SKM-1 treated with dmso at 0.1 percent for 144 hours (cell line): ENCODE measurements at regions not wholly inside any gene's neighbourhood (a gene's known extent, or its start where the extent isn't known, plus 50 kb on each side); places are given as distances from the start of the nearest gene placed in this dataset.

ENCODE experiments used
- DNase-seq: peaks from one replicate; lab custom pipeline; 2025; ENCODE audit not compliant: unreplicated experiment; lab: John Stamatoyannopoulos, UW

DNA sequence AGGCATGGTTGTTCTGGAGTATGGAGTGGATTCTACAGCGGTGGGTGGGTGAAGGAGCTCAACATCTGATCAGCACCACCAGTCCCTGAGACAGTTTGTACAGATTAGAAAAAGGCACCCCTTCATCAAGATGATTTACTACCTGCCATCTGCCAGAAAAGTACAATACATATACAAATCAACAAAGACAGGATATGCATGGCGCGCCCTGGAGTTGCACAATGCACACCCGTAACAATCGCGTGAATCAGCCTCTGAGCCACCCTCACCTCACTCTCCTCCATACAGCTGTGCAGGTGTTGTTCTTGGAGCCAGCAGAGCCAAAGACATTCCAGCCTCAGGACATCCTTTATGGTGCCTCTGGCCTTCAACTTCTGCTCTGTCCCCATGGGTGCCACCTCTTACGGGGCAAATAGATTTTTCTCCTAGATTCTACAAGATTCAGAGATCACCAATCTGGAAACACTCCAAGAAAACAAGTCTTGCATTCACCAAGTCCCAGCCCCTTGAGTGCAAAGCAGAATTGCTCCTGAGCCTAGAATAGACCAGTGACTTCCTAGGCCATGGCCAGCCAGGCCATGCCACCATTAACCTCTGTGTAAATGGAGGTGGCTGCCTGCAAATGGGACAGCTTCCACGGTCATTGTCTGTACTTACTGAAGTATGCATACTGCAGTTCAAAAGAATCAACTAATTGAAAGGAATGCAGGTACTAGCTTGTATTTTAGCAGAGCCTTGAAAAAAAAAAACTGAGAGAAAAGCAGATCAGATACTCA is 490.9 kb downstream of the SOX6 start:
- no peak for DNase-seq

DNA sequence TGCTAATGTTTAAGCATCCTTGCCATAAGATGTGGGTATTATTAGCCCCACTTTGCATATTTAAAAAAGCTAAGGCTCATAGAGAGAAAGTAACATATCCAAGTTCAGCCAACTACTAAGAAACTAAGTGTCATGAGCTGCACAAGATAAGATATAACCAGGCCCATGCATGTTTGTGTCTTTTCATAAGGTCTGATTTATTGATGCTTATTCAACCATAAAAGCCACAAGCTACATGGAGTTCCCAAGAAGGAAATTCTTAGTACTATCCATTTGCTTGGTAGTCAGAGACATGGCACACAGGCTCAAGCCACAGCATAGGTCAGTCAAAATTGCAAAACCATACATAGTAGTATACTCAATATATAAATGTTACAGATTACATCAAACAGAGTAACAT is 488.5 kb downstream of the SOX6 start:
- no peak for DNase-seq

DNA sequence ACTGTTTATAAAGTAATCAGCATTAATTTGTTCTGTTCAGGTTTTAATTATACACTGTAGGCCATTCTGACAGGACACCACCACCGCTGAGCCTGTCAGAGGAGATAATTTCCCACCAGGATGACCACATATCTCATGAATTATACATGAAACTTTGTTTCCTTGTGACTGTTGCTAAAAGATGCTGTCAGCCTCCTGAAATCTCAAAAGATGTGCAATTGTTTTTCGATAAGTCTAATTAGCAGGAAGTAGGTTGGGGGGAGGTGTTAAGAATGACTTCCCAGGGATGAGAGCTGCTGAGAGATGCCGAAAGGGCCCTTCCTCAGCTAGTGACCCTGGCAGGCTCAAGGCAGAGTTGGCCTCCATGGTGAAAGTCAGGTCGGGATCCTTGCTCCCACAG is 485.4 kb downstream of the SOX6 start:
- no peak for DNase-seq

DNA sequence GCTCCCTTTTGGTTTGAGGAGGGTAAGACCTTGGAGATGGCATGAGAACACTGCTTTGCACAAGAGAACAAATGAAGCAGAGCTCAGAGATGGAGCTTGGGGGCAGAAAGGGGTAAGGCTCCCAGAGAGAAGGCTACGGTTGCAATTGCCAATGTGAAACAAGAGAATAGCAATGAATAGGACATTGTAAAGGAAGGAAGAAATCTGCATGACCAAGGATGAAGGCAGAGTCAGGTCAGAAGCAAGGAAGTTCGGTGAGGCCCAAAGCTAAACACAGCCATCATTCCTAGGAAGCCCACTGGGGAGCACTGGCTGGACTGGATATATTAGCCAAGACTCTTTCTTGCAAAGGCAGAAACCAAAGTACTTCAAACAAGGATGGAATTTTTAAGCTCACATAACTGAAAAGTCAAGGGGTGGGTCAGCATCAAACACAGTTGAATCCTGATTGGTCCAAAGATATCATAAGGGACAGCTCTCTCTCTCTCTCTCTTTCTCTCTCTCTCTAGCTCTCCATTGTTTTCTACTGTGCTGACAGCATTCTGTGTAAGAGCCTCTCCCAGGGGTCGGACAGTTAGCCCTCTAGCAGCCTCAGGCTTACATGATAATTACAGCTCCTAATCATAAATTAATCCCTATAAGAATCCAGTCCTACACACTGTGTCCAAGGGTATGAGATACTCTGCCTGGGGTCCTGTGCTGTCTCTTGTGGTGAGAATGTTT is 484.3 kb downstream of the SOX6 start:
- no peak for DNase-seq

DNA sequence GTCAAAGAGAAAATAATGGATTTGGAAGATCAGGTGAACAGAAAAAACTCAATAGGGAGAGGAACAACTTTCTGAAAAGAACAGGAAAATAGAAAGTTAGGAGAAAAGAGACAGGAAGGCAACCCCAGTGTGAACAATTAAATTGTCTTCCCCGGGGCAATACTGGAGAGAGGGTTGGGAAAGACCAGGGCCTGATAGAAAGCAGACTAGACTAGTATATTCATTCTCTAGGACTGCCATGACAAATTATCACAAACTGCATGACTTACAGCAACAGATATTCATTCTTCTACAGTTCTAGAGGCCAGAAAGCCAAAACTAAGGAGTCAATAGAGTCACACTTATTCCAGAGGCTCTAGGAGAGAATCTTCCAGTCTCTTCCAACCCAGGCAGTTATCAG is 482.8 kb downstream of the SOX6 start:
- DNase-seq: no peak

DNA sequence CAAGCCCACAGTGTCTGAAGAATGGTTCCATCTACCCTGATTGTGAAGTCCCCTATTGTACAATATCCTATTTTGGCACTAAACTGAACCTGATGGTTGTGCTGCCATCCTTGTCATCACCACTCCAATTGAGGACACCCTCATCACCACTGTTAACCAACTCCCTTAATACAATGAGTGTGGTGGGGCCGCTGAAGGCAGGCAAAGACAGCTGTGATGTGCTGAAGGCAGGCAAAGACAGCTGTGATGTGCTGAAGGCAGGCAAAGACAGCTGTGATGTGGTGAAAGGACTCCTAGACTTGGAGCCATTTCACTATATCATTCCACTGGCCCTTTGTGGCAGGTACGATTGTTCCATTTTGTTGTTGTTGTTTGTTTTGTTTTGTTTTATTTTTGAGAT is 481.6 kb downstream of the SOX6 start:
- no peak for DNase-seq

DNA sequence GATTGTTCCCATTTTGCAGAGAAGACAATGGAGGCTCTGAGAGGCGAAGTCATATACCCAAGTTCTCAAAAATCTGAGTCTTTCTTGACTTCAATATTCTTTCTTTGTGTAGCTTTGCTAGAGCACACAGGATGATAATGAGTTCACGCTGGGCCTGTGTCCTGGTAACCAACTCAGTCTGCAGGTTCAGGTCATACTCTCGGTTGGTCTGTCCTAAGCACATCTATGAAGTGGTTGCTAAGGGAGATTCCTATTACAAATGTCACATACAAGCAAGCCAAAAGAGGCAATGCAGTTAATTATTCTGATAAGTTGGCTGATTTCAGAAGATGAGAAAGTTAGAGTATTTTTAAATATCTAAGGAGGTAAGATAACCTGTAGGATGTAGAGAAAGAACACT is 481.0 kb downstream of the SOX6 start:
- DNase-seq: no peak

DNA sequence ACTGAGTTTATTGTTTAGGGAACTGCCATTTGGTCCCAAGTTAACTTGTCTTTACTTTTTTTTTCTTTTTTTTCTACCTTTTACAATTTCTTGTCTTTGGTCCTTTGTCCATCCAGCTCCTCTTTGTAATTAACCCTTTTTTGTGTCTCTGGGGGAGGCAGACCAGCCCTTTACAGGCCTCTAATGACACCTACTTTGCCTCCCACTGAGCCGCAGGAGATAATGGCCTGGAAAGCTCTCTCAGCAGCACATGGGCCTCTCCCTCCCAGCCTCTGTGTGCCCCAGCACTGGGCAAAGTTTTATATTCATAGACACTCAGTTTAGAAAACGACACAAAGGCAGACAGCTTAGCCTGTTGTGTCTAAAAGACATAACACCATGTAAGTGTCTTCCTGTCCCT is 480.4 kb downstream of the SOX6 start:
- DNase-seq: no peak

DNA sequence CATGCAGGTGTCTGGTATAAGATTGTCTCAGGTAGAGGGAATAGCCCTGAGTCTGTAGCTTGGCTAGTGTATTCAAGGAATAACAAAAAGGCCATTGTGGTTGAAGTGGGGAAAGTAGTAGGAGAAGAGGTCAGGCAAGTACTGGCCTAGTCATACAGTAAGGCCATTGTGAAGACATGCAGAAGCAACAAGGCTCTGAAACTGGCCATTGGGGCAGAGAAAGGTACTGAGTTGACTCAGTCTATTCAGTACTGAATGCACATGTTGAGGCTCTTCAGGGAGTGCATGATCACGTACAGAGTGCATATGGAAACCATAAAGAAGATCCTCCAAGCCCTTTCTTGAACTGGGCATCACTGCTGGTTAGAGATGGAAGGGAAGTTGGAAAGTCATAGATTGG is 477.6 kb downstream of the SOX6 start:
- DNase-seq: no peak

DNA sequence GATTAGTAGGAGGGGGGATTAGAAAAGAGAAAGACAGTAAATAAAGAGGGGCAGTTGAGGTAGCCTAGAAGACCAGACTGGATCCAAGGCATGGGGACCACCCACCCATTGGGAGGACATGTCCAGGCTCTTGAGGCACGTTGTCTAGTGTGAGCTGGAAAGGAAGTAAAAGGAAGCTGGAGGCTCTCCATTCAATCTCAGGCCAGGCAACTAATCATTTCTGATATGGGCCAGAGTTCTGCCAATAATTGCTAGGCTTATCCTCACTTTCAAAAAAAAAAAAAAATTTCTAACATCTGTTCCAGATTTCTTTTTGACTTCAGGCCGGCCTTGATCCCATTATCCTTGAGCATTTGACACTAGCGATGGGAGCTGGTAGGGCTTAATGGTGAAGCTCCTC is 476.1 kb downstream of the SOX6 start:
- no peak for DNase-seq

DNA sequence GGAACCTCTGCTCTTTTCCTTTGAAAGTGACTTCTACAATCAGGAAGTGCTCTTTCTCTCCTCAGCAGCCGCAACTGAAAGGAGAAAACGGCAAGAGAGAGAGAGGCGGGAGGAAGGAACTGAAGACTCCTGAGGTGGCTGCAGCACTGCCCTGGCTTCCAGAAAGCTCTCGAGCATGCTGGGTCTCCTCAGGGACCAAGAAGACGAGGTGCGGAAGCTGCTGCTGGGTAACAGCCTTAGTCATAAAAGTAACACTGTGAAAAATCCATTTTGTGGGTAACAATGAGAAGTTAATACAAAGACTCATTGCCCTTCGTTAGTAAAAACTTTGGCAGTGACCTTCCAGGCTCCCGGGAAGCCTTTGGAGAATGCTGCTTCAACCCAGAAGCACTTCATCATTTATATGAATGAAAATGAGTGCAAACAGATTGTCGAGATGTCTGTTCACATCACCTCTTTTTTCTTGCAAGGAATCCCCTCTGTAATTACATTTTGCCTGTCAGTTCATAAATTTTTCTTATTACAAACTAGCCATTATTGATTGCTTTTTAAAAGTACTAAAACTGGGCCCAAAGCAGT is 473.4 kb downstream of the SOX6 start:
- no peak for DNase-seq

DNA sequence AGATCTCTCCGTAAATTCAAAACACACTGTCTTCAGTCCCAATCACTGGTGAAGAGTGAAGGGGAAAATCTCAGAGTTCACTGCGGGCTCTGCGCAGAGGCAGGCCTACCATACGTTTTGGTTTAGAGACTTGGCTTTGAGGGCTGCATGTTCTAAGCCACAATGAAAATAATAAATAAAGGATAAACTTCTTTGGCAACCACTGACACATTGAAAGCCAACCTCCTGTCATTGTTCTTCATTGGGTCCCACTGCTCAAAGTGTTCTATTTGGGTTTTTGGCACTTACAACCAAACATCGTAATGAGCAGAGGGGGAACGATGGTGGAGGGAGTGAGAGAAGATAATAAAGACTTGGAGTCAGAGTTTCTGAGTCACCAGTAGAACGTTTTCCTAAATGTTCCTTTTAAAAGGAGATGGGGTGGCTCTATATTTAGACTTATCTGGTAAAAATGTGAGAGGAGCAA is 472.9 kb downstream of the SOX6 start:
- DNase-seq: no peak

DNA sequence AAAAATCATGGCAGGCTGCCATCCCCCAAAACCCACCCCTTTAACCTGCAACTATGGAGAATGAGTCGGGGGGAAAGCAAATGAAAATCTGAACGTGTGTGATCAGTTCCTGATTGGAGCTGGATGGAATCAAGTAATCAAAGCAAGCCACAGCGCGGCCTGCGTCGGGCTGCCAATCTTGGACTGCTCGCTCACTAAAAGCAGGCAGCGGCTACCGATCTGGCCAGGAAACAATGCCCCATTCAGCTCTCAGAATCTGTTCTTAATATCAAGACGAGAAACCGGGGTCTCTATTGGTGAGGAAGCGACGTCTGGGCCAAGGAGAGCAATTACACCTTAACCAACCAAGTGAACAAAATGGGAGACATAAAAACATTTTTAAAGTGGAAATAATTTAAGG is 472.2 kb downstream of the SOX6 start:
- no peak for DNase-seq

DNA sequence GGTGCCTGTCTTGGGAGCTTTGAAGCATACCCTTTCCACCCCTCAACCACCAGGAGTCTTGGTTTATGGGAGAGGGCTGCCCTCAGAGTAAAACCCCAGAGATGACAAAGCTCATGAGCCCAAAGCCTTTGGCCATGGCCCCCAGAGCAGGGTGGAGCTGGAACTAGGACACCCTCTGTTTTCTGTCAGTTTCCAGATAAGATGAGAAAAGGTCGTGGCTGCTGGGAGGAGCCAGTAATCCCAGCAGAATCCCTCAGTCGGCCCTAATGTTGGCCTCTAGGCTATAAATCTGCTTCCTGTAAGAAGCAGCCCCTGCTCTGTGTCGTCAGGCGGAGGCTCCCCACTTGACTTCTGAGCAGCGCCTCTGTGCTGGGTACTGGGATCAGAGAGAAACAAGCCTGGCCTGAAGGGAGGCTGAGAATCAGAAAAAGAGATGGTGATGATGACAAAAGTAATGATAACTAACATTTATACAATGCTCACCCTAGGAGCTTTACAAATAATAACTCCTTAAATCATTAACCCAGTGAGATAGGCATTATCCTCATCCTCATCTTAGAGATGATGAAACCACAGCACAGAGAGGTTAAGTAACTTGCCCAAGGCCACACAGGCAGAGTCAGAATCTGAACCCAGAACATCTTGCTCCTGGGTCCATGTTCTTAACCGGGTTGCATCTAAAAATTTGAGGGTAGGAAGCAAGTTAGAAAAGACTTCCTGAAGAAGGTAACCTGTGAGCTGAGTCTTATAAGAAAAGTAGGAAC is 471.4 kb downstream of the SOX6 start:
- DNase-seq: no peak

DNA sequence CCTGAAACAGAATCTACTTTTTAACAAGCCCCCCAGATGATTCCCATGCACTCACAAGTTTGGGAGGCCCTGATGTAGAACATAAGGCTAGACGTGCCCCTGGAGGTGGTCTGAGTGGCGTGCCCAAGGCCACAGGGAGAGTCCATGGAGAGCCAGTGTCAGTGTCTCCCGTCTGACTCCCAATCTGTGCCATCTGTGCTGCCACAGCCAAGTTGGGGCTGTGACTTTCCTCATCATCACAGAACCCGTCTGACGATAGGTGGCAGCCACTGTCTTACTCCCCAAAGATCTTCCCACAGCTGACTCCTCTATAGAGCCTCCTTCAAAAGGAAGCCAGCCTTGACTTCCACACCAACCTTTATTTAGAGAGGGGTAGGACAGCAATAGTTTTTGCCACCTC is 470.5 kb downstream of the SOX6 start:
- DNase-seq: no peak

DNA sequence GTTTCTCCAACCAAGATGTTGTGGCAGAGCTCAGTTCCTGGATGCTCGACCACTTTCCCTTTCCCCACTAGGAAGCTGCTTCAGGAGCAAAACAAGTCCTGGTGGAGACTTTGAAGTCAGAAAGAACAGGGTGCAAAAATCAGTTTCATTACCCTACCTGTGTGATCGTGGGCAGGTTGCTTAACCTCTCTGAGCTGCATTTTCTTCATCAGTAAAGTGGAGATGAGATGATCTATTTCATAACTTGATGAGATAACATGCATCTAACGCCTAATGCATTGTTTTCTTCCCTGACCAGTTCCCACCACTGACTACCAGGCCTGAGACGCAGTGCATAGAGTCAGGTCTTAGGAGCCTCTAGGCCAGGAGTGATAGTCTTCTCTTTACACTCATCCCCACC is 470.0 kb downstream of the SOX6 start:
- no peak for DNase-seq

DNA sequence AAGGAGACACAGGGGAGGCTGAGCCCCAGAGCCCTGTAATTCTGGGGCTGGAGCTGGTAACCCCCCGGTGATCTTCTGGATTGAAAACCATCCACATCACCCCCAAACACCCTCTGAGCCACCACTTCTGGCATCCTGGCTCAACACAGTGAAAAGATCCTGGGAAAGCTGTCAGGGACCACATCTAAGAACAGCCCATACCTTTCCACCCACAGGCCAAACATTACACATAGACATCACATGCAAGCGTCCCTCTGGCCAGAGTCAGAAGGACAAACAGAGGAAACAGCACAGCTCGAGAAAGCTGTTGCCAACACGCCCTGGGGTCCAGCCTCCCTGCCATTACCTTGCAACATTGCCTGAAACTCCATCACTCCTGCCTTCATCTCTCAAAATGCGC is 469.5 kb downstream of the SOX6 start:
- no peak for DNase-seq

DNA sequence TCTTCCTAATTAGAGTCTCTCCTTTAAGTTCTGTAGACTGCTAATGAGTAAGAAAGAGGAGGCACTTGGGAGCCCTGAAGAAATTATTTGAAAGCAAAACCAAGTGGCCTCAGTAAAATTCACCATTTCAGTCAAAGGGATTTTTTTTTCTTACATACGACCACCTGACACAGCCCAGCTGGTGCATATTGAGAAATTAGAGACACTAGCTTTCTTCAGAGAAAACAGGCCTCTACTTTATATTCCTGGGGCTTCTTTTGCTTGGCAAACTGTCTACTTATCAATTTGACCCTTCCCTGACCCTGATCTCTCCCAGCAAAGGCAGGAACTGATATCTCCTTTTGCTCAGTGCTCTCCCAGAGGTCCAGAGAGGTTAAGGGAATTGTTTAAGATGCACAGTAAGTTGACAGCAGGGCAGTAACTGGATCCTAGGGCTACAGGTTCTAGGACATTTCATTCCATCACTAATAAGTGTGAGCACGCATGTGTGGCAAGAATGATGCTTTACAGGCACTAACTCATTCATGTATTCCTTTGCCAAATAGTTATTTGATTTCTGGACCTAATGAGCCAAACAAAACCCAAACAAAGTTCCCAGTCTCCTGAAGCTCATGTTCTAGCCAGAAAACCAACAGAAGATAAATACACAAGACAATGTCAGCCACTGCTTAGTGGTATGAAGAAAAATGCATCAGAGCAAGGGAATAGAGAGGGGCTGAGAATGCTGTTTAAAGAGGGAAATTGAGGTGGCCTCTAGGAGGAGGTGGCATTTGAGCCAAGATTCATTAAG is 467.6 kb downstream of the SOX6 start:
- no peak for DNase-seq

DNA sequence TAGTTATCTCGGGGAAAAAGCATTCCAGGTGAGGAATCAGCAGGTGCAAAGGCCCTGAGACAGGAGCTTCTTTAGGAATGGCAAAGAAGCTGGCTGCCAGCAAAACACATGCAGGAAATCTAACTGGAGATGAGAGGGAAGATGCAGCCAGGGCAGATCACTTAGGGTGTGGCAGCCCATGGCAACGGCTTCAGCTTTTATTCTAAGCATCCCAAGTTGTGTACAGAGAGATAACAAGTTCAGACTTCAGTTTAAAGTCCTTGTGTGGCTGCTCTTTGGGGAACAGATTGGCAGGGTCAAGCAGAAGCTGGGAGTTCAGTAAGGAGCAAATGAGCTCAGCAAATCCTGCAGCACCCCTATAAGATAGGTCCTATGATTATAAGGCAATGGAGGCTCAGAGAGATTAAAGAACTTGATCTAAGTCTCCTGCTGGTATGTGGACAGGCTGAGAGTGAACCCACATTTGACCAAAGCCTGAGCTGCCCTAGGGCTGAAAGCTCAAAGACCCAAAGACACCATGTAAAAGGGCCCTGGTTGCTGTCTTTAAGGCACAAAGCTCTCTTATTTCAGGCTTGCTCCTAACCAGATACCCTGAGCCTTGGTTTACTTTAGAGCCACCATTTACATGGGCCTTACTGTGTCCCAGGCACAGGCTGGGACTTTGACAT is 466.8 kb downstream of the SOX6 start:
- no peak for DNase-seq

DNA sequence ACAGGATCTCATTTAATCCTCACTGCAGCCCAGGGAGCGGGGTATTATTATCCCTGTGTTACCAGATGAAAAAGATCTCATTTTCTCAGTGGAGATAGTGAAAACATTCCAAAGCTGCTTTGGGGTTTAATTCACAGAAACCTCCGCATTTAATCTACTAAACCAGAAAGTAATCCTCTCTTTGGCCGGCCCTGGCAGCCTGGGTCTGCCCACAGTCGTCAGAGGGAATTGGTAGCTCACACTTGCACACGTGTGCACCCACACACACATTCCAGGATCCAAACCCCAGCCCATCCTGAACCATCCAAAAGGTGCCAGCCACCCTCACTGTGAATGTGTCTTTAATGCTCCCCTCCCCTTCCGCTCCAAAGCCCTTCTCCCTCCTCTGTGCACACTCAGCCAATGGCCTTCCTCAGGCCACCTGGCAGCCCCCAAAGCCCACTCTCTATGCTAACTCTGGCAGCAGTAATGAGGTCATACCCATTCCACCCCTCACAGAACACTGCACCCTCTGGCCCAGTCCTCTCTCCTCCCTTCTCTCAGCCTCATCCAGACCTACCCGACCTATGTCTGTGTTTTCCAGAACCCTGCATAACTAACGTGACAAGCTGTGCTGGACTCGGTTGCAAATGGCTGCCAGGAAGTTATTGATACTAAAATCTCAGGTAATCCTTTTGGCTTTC is 466.2 kb downstream of the SOX6 start:
- DNase-seq: no peak
